ENCODE measurements at regions not wholly inside any gene's neighbourhood (a gene's known extent, or its start where the extent isn't known, plus 50 kb on each side); places are given as distances from the start of the nearest gene placed in this dataset.

GRCh38 chr9:742914-743589 lies 98.4 kb upstream of the DMRT1 start:
- TF ChIP-seq POLR2A (IDR thresholded peaks at IDR 0.05; ENCODE audit: low read depth, low read length) = no peak
- no peak for TF ChIP-seq JUN (IDR thresholded peaks at IDR 0.05; ENCODE audit: borderline replicate concordance, insufficient read depth, insufficient read length, low read depth)

All from endothelial cell of umbilical vein (primary cell).